ENCODE measurements at regions not wholly inside any gene's neighbourhood (a gene's known extent, or its start where the extent isn't known, plus 50 kb on each side); places are given as distances from the start of the nearest gene placed in this dataset.
"Not testable (repeated sequence)": the region's sequence is repeated elsewhere in the genome, so short reads cannot be mapped to it uniquely, and the experiment has no call there.

DNA sequence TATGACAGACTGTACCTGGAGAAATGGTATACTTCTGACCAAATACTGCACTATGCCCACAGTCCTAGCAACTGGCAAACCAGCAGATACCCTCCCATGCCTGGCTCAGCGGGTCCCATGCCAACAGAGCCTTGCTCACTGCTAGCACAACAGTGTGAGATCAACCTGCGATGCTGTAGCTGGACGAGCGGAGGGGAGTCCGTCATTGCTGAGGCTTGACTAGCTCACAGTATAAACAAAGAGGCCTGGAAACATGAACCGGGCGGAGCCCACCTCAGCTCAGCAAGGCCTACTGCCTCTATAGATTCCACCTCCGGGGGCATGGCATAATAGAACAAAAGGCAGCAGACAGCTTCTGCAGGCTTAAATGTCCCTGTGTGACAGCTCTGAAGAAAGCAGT is 93.2 kb upstream of the CAB39 start:
- DNase-seq (ENCODE audit: low read depth): no peak
- CTCF ChIA-PET: no interaction called here
- TF ChIP-seq CTCF (IDR thresholded peaks at IDR 0.05; ENCODE audit: insufficient read depth, low read depth, low read length): no peak
- H3K4me3 ChIP-seq (ENCODE audit: low read depth, low read length): no peak overlapping the region
- H3K36me3 ChIP-seq (ENCODE audit: control insufficient read depth, insufficient read depth, low read length): no peaks in the 10 kb centered on the region
- no peaks in the 10 kb centered on the region for H3K27me3 ChIP-seq (ENCODE audit: control insufficient read depth, insufficient read depth, low read length)
- POLR2A ChIA-PET: no interaction called here

GRCh38 chr2:230625220-230625619 is 87.4 kb upstream of the CAB39 start:
- H3K27me3 ChIP-seq (ENCODE audit: control insufficient read depth, insufficient read depth, low read length); CTCF ChIA-PET; DNase-seq (ENCODE audit: low read depth); POLR2A ChIA-PET; H3K36me3 ChIP-seq (ENCODE audit: control insufficient read depth, insufficient read depth, low read length); H3K4me3 ChIP-seq (ENCODE audit: low read depth, low read length): not testable (repeated sequence)

DNA sequence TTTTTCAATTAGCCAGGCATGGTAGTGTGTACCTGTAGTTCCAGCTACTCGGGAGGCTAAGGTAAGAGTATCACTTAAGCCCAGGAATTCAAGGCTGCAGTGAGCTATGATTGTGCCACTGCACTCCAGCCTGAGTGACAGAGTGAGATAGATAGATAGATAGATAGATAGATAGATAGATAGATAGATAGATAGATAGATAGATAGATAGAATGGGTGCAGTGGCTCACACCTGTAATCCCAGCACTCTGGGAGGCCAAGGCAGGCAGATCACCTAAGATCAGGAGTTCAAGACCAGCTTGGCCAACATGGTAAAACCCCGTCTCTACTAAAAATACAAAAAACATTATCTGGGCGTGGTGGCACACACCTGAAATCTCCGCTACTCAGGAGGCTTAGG is 85.6 kb upstream of the CAB39 start:
- CTCF ChIA-PET; H3K27me3 ChIP-seq (ENCODE audit: control insufficient read depth, insufficient read depth, low read length); POLR2A ChIA-PET; H3K36me3 ChIP-seq (ENCODE audit: control insufficient read depth, insufficient read depth, low read length); H3K4me3 ChIP-seq (ENCODE audit: low read depth, low read length); DNase-seq (ENCODE audit: low read depth): not testable (repeated sequence)

- Histone ChIP-seq H3K27me3 (ENCODE audit: control insufficient read depth, insufficient read depth, low read length) (no peaks in the 10 kb centered on the region), H3K36me3 (ENCODE audit: control insufficient read depth, insufficient read depth, low read length) (no peaks in the 10 kb centered on the region), H3K4me3 (ENCODE audit: low read depth, low read length) (no peak overlapping the region)
- ChIA-PET POLR2A (interaction anchor here (0.6 kb wide), 1 partner anchor 743 kb away, joined by 4 read pairs; no protein-coding TSS in a partner anchor), CTCF (interaction anchor here (0.6 to 1.6 kb wide), 7 partner anchors 11 to 186 kb away, joined by 3 to 4 read pairs (median 3); no protein-coding TSS in a partner anchor)
- peak; percentile 53 for DNase-seq (ENCODE audit: low read depth)
- no peak for TF ChIP-seq CTCF (IDR thresholded peaks at IDR 0.05; ENCODE audit: insufficient read depth, low read depth, low read length)
Measured at GRCh38 chr2:230627806-230628724, 84.6 kb upstream of the CAB39 start.

- Histone ChIP-seq H3K4me3 (ENCODE audit: low read depth, low read length) (no peak overlapping the region), H3K36me3 (ENCODE audit: control insufficient read depth, insufficient read depth, low read length) (no peaks in the 10 kb centered on the region), H3K27me3 (ENCODE audit: control insufficient read depth, insufficient read depth, low read length) (no peaks in the 10 kb centered on the region)
- DNase-seq (ENCODE audit: low read depth): no peak
- CTCF ChIA-PET: interaction anchor here (1.6 kb wide), 1 partner anchor 13 kb away, joined by 3 read pairs; no protein-coding TSS in a partner anchor
- no peak for TF ChIP-seq CTCF (IDR thresholded peaks at IDR 0.05; ENCODE audit: insufficient read depth, low read depth, low read length)
- POLR2A ChIA-PET: no interaction called here
Measured at GRCh38 chr2:230631470-230631869, 81.2 kb upstream of the CAB39 start.

DNA sequence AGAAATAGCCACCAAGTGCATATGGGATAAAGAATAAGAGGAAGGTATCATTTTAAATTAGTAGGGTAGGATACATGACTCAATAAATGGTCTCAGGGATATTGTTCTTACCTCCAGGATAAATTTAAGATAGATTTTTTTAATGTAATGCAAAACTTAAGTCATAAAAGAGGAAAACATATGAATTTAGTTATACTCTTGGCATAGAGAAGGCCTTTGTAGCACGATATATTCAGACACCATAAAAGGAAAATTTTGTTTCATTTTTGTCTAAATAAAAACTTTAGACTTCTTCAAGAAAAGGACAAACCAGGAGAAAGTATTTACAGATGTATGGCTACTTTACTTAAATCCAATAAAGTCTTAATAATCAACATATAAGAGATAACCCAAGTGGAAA is 78.5 kb upstream of the CAB39 start:
- CTCF ChIA-PET: interaction anchor here (1.4 kb wide), 1 partner anchor 164 kb away, joined by 3 read pairs; no protein-coding TSS in a partner anchor
- no peak for DNase-seq (ENCODE audit: low read depth)
- H3K27me3 ChIP-seq (ENCODE audit: control insufficient read depth, insufficient read depth, low read length): no peaks in the 10 kb centered on the region
- no peak for TF ChIP-seq CTCF (IDR thresholded peaks at IDR 0.05; ENCODE audit: insufficient read depth, low read depth, low read length)
- POLR2A ChIA-PET: no interaction called here
- H3K36me3 ChIP-seq (ENCODE audit: control insufficient read depth, insufficient read depth, low read length): no peaks in the 10 kb centered on the region
- no peak overlapping the region for H3K4me3 ChIP-seq (ENCODE audit: low read depth, low read length)

- POLR2A ChIA-PET: not testable (repeated sequence)
- CTCF ChIA-PET: interaction anchor here (0.9 to 1.4 kb wide), 2 partner anchors 14 to 164 kb away, joined by 3 read pairs; no protein-coding TSS in a partner anchor
Measured at GRCh38 chr2:230634721-230635313, 77.8 kb upstream of the CAB39 start.

More at GRCh38 chr2:230634721-230635313, 77.8 kb upstream of the CAB39 start:
- not testable (repeated sequence) for H3K27me3 ChIP-seq (ENCODE audit: control insufficient read depth, insufficient read depth, low read length); DNase-seq (ENCODE audit: low read depth); H3K36me3 ChIP-seq (ENCODE audit: control insufficient read depth, insufficient read depth, low read length); H3K4me3 ChIP-seq (ENCODE audit: low read depth, low read length)
